Fibroblast of skin of back (primary cell): ENCODE measurements at regions not wholly inside any gene's neighbourhood (a gene's known extent, or its start where the extent isn't known, plus 50 kb on each side); places are given as distances from the start of the nearest gene placed in this dataset.
A peak's percentile ranks its signal among the peaks of the same experiment; 100 is the strongest.
"Not testable (repeated sequence)": the region's sequence is repeated elsewhere in the genome, so short reads cannot be mapped to it uniquely, and the experiment has no call there.

Experiments used
- DNase-seq: peaks from one replicate; pipeline ENCODE4 v3.0.0-alpha.2; 2013

GRCh38 chr3:113377158-113377557, 64.1 kb downstream of the CFAP44 start:
- DNase-seq = no peak

DNA sequence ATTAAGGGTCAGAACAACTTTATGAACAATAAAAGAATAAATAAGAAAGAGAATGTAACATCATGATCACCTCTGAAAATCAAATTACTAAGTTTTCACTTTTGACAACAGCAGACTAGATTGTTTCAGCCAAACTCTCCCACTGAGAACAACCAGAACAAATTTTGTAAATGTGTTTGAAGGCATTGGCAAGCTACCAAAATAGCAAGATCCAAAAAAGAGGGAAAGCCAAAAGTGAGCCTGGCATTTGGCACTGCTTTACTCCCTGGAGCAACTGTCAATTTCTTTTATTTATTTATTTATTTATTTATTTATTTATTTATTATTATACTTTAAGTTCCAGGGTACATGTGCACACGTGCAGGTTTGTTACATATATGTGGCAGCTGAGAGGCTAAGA, 67.2 kb downstream of the CFAP44 start:
- DNase-seq = no peak

DNA sequence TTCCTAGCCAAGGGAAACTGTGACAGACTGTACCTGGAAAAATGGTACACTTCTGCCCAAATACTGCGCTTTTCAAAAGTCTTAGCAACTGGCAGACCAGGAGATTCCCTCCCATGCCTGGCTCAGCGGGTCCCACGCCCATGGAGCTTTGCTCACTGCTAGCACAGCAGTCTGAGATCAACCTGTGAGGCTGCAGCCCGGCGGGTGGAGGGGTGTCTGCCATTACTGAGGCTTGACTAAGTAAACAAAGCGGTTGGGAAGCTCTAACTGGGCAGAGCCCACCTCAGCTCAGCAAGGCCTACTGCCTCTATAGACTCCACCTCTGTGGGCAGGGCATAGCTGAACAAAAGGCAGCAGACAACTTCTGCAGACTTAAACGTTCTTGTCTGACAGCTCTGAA, 74.5 kb downstream of the CFAP44 start:
- DNase-seq = not testable (repeated sequence)

DNA sequence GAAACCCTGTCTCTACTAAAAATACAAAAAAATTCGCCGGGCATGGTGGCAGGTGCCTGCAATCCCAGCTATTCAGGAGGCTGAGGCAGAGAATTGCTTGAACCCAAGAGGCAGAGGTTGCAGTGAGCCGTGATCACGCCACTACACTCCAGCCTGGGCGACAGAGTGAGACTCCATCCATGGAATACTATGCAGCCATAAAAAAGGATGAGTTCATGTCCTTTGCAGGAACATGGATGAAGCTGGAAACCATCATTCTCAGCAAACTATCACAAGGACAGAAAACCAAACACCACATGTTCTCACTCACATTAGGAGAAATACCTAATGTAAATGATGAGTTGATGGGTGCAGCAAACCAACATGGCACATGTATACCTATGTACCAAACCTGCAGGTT, 86.0 kb downstream of the CFAP44 start:
- DNase-seq = not testable (repeated sequence)

GRCh38 chr3:113354307-113354706, 87.0 kb downstream of the CFAP44 start:
- DNase-seq = peak; percentile 32

DNA sequence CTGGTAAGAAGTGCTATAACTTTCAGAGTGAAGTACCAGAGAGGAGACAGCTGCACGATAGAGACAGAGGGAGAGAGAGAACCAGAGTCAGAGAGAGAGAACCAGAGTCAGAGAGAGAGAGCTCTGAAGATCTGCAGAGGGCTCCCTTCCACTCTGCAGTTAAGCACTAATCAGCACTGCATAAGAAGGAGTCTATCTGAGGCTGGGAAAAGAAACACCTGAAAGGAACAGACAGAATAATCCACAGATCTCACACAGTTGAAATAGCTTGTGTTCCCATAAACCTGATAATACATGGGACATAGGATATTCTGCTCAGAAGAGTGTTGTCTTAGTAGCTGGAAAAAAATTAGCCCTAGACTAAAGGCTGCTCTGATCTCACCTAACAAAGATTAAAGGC, 87.6 kb downstream of the CFAP44 start:
- DNase-seq = no peak

DNA sequence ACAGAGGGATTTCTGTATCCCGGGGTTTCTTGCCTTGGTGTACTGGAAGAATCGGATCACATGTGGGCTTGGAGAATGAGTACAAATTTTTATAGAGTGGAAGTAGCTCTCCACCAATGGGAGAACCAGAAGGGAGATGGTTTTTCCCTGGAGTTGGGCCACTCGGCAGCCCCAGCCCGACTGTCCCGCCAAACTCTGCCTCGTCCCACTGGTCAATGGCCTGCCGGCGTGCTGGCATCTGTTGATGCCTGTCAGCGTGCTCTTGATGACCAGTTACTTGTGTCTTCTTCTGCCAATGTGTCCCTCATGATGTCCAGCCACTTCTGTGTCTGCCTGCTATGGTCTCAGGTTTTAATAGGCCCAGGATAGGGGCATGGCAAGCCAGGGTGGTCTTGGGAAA, 100.5 kb downstream of the CFAP44 start:
- no peak for DNase-seq

DNA sequence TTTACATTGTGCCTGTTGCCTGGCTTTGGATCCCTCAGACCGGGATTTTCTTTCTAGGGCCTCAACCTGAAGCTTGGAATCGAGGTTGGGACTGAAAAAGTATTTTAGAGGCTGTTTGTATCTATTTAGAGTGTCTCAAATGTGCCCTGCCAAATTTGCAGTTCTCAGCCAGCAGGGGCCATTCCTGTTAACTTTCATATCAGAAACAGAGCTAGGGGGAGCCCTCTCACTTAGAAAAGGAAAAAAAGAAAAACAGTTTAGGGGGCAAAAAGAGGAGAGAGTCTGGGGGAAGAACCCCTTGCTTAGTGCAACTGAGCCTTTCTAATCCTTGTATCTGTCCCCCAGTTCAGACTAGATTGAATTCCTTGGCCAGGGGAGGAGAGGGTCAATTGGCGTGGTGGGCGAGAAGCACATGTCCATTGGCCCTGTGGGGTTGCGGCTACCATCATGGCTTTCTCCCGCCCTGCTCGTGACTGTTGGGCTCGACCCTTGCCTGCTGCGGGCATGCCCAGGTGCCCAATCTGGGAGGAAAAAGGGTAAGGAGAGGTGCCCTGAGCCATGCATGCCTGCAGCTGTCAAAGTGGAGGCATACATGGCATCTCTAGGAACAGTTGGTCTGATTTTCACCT, 101.6 kb downstream of the CFAP44 start:
- DNase-seq = no peak
